Adrenal gland (tissue), 9 donors: ENCODE measurements at regions not wholly inside any gene's neighbourhood (a gene's known extent, or its start where the extent isn't known, plus 50 kb on each side); places are given as distances from the start of the nearest gene placed in this dataset.

Source experiments
- DNase-seq, 7 donors: peaks; one replicate each; pipeline ENCODE4 v3.0.0-alpha.2; 2019 to 2020
- H3K27ac ChIP-seq, 5 donors: fragments of 200-600 bp; sonication (generic) in 4 of 5; 1 replicate in 3 of 5; 2 replicates in 2 of 5; pipeline versions ENCODE4 v1.5.1 to v1.8.0; 2016 to 2020; ENCODE audit warnings: mild to moderate bottlenecking in 1 of 5
- H3K27me3 ChIP-seq: fragments of 200-600 bp; 2 replicates; pipeline ENCODE4 v1.8.0; 2021
- H3K36me3 ChIP-seq, 2 donors: fragments of 200-600 bp; replicated peaks in 1 of 2; 1 replicate in 1 of 2; 2 replicates in 1 of 2; pipeline versions ENCODE4 v1.5.1 to v1.8.0; 2018 to 2022
- H3K4me1 ChIP-seq, 2 donors: fragments of 200-600 bp; replicated peaks in 1 of 2; 1 replicate in 1 of 2; 2 replicates in 1 of 2; pipeline versions ENCODE4 v1.5.1 to v1.8.0; 2018 to 2021
- H3K4me3 ChIP-seq, 4 donors: fragments of 200-600 bp; sonication (generic) in 3 of 4; one replicate each; pipeline ENCODE4 v1.5.1; 2016 to 2018
- H3K9me3 ChIP-seq, 3 donors: fragments of 200-600 bp; sonication (generic) in 1 of 3; replicated peaks in 1 of 3; 1 replicate in 2 of 3; 2 replicates in 1 of 3; pipeline versions ENCODE4 v1.5.1 to v1.8.0; 2016 to 2021
- POLR2A ChIP-seq, 2 donors: fragments of 450-650 bp; IDR thresholded peaks; one replicate each; pipeline ENCODE4 v1.6.1; 2017; ENCODE audit warnings: antibody characterized with exemption in 2 of 2, mild to moderate bottlenecking in 2 of 2, moderate library complexity in 1 of 2
- WGBS, 4 donors: extraction: QIAGEN DNeasy Blood & Tissue Kit in 2 of 4; methylation state at CpG; one replicate each; pipeline versions ENCODE4 v1.1.5 to v1.1.7; 2013 to 2017; 5-methylcytosine and 5-hydroxymethylcytosine counted together
- intact Hi-C, 2 donors: fragments of 100-400 bp; cut with DNase I; formaldehyde crosslinking; loops; one replicate each; pipeline versions ENCODE4 v1.14.1 to v1.15.0; 2022 to 2023
- TF ChIP-seq, protein P1 (sequence below), 6 experiments: fragments of 450-650 bp in 4 of 6; fragments of 200-600 bp in 2 of 6; sonication (generic) in 1 of 6; IDR thresholded peaks; 1 replicate in 5 of 6; 2 replicates in 1 of 6; pipeline versions ENCODE4 v1.5.1 to v1.8.0; 2016 to 2021; ENCODE audit warnings: antibody characterized with exemption in 6 of 6, mild to moderate bottlenecking in 2 of 6, moderate library complexity in 1 of 6
- donor health status: healthy with polysubstance abuse.
- donor health status: Bipolar disorder and iron deficiency.
- donor health status: DM: yes; HTN: yes; CAD: no.
- donor health status: DM: no; HTN: no; CAD: no.
- donor health status: DM: no; HTN: no; CAD: no.

DNA sequence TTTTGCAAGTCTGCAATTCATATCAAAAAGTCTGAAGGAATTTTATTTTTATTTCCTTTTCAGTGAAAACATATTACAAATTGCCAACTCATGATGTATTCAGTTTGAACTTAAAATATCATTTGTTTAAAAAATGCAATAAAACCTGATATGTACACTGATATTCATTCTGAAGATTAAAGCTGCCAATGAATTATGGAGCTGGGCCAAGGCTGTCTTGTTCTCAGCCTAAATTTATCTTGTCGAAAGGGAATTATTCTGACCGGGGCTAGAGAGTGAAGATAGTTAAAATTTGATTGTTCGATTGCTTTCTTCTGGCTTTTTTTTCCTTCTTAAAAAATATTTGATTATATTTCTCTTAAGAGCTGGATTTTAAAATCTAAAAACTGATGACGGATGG is 54.0 kb upstream of the RBFOX1 start:
- 54 to 58% (median 56%) methylated on average over 4 of the region's 4 CpGs for WGBS, 4 donors
- H3K27ac ChIP-seq = no peak overlapping the region
- no peak for TF ChIP-seq POLR2A (IDR thresholded peaks at IDR 0.05)
- TF ChIP-seq, protein P1, sequence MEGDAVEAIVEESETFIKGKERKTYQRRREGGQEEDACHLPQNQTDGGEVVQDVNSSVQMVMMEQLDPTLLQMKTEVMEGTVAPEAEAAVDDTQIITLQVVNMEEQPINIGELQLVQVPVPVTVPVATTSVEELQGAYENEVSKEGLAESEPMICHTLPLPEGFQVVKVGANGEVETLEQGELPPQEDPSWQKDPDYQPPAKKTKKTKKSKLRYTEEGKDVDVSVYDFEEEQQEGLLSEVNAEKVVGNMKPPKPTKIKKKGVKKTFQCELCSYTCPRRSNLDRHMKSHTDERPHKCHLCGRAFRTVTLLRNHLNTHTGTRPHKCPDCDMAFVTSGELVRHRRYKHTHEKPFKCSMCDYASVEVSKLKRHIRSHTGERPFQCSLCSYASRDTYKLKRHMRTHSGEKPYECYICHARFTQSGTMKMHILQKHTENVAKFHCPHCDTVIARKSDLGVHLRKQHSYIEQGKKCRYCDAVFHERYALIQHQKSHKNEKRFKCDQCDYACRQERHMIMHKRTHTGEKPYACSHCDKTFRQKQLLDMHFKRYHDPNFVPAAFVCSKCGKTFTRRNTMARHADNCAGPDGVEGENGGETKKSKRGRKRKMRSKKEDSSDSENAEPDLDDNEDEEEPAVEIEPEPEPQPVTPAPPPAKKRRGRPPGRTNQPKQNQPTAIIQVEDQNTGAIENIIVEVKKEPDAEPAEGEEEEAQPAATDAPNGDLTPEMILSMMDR (IDR thresholded peaks at IDR 0.05) = no peak
- H3K4me1 ChIP-seq = no peaks in the 10 kb centered on the region
- no peak overlapping the region for H3K4me3 ChIP-seq
- DNase-seq = no peak
- no peaks in the 10 kb centered on the region for H3K36me3 ChIP-seq
- no peaks in the 10 kb centered on the region for H3K27me3 ChIP-seq
- intact Hi-C loops = no loop called here
- H3K9me3 ChIP-seq = no peaks in the 10 kb centered on the region

DNA sequence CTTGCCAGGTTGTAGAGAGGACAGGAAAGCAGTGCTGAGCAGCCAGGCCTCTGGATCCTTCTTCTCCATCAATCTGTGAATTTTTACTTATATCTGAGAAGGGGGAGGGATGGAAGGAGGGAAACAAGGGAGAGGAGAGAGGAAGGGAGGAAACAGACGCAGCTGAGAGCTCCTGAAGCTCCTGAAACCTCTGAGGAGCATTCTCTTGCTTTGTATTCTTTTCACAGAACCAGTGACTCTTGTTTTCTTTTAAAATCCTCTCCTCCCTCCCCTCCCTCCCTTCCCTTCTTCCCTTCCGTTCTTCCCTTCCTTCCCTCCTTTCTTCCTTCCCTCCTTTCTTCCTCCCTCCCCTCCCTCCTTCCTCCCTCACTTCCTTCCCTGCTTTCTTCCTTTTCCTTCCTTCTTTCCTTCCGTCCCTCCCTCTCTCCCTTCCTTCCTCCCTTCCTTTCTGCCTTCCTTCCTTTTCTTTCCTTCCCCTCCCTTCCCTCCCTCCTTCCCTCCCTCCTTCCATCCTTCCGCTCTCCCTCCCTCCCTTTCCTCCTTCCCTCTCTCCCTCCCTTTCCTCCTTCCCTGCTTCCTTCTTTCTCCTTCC is 60.0 kb upstream of the RBFOX1 start:
- intact Hi-C loops = no loop called here
- Histone ChIP-seq H3K27ac (no peak overlapping the region), H3K27me3 (no peaks in the 10 kb centered on the region), H3K4me3 (no peak overlapping the region), H3K4me1 (no peaks in the 10 kb centered on the region), H3K9me3 (no peaks in the 10 kb centered on the region), H3K36me3 (no peaks in the 10 kb centered on the region)
- DNase-seq = no peak
- 44 to 68% (median 57%) methylated on average over 3 to 4 of the region's 4 CpGs for WGBS, 4 donors
- TF ChIP-seq, protein P1 (IDR thresholded peaks at IDR 0.05) = no peak
- no peak for TF ChIP-seq POLR2A (IDR thresholded peaks at IDR 0.05)

DNA sequence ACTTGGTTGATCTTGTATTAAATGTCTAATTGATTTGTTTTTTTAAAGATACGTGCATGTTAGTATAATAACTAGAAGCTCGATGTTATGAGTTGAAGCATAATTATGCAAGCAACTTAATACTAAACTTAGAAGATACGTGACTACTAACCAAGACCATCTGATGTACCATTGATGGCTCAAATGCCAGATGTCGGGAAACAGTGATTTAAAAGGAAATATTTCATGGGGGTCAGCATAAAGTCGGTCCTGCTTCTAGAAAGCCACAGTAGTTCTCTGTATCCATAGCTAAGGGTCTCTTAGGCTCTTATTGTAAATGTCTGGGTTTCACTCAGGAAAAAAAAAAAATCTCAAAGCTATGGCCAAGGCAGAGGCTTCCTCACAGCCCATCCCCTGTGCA is 61.2 kb upstream of the RBFOX1 start:
- Histone ChIP-seq H3K36me3 (no peaks in the 10 kb centered on the region), H3K4me3 (no peak overlapping the region), H3K27ac (no peak overlapping the region), H3K4me1 (no peaks in the 10 kb centered on the region), H3K27me3 (no peaks in the 10 kb centered on the region), H3K9me3 (no peaks in the 10 kb centered on the region)
- TF ChIP-seq POLR2A (IDR thresholded peaks at IDR 0.05) = no peak
- TF ChIP-seq, protein P1 (IDR thresholded peaks at IDR 0.05) = no peak
- WGBS, 4 donors = 69 to 76% (median 71%) methylated on average over 5 of the region's 5 CpGs
- intact Hi-C loops = no loop called here
- DNase-seq = no peak

DNA sequence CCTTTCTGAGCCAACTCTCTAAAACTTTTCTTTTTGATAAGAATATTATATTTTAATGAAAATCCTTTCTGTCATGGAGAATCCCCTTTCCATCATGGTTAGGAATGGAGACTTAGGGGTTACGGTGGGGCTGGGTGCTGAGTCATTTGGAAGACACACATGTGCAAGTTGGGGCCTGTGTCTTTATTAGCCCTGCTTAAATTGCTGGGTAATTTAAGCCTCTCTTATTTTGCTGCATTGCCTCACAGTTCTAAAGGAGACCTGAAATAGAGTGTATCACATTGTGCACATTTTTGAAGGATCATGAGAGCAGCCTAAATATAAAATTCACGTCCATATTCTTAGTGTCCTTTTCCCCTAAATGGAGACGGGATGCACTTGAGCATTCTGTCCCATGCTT is 61.8 kb upstream of the RBFOX1 start:
- no peaks in the 10 kb centered on the region for H3K4me1 ChIP-seq
- no peaks in the 10 kb centered on the region for H3K36me3 ChIP-seq
- H3K27me3 ChIP-seq = no peaks in the 10 kb centered on the region
- no peak for DNase-seq
- no peak for TF ChIP-seq POLR2A (IDR thresholded peaks at IDR 0.05)
- TF ChIP-seq, protein P1 (IDR thresholded peaks at IDR 0.05) = no peak
- intact Hi-C loops = no loop called here
- no peak overlapping the region for H3K4me3 ChIP-seq
- WGBS, 4 donors = 60 to 69% (median 66%) methylated on average over 3 of the region's 3 CpGs
- H3K9me3 ChIP-seq = no peaks in the 10 kb centered on the region
- H3K27ac ChIP-seq = no peak overlapping the region
